WTC11 (cell line): ENCODE measurements at regions not wholly inside any gene's neighbourhood (a gene's known extent, or its start where the extent isn't known, plus 50 kb on each side); places are given as distances from the start of the nearest gene placed in this dataset.

ENCODE experiments used
- ATAC-seq: fragments of 200-7000 bp; cut with Tn5 transposase; 2 replicates; pipeline ENCODE4 v1.10.0; 2021; ENCODE audit warnings: mild to moderate bottlenecking, moderate library complexity
- CTCF ChIA-PET: fragments of 300-600 bp; sonication (Branson Sonifier 250); formaldehyde crosslinking; loops from one replicate; lab custom pipeline; 2021; ENCODE audit warnings: antibody characterized with exemption; lab: Charles Lee
- POLR2A ChIA-PET: fragments of 350-600 bp; sonication (Branson Sonifier 250); formaldehyde crosslinking; loops from one replicate; lab custom pipeline; 2021; ENCODE audit warnings: antibody characterized with exemption; lab: Charles Lee
- DNase-seq: peaks from one replicate; pipeline ENCODE4 v3.0.0; 2021; ENCODE audit warnings: low spot score
- H3K27ac Mint-ChIP-seq: 2 replicates; pipeline ENCODE4 v1.8.0; 2021; ENCODE audit warnings: mixed read lengths
- H3K27me3 Mint-ChIP-seq: 2 replicates; pipeline ENCODE4 v1.8.0; 2021; ENCODE audit warnings: low read depth, mild to moderate bottlenecking, moderate library complexity, mixed read lengths
- H3K36me3 Mint-ChIP-seq: 2 replicates; pipeline ENCODE4 v1.8.0; 2021; ENCODE audit warnings: mixed read lengths
- H3K4me1 Mint-ChIP-seq: 2 replicates; pipeline ENCODE4 v1.8.0; 2022; ENCODE audit warnings: mixed read lengths
- H3K4me3 Mint-ChIP-seq: 2 replicates; pipeline ENCODE4 v1.8.0; 2021; ENCODE audit warnings: mild to moderate bottlenecking, moderate library complexity, mixed read lengths
- H3K9me3 Mint-ChIP-seq: 2 replicates; pipeline ENCODE4 v1.8.0; 2021; ENCODE audit warnings: mixed read lengths
- ATF1 ChIP-seq: sonication (generic); formaldehyde crosslinking; IDR thresholded peaks from 2 replicates; pipeline ENCODE4 v1.8.1; 2023; ENCODE audit warnings: mild to moderate bottlenecking, moderate library complexity, missing genetic modification reagents
- CTCF ChIP-seq: fragments of 200-600 bp; IDR thresholded peaks from 2 replicates; pipeline ENCODE4 v1.8.0; 2022; ENCODE audit warnings: antibody characterized with exemption
- E2F1 ChIP-seq: sonication (generic); formaldehyde crosslinking; IDR thresholded peaks from 2 replicates; pipeline ENCODE4 v1.8.0; 2022; ENCODE audit warnings: mild to moderate bottlenecking, missing genetic modification reagents
- E2F5 ChIP-seq: sonication (generic); formaldehyde crosslinking; IDR thresholded peaks from 2 replicates; pipeline ENCODE4 v1.8.1; 2022; ENCODE audit warnings: mild to moderate bottlenecking, moderate library complexity, missing genetic modification reagents
- ETV6 ChIP-seq: sonication (generic); formaldehyde crosslinking; IDR thresholded peaks from 2 replicates; pipeline ENCODE4 v1.8.1; 2022; ENCODE audit warnings: mild to moderate bottlenecking, missing genetic modification reagents
- FOXK1 ChIP-seq: sonication (generic); formaldehyde crosslinking; IDR thresholded peaks from 2 replicates; pipeline ENCODE4 v1.8.0; 2022; ENCODE audit warnings: mild to moderate bottlenecking, moderate library complexity, missing genetic modification reagents
- JAZF1 ChIP-seq: fragments of 250-450 bp; sonication (Bioruptor Pico); IDR thresholded peaks from 2 replicates; pipeline ENCODE4 v1.9.0; 2021; ENCODE audit warnings: moderate library complexity, mild to moderate bottlenecking, inconsistent platforms
- MXD4 ChIP-seq: fragments of 250-450 bp; sonication (Bioruptor Pico); IDR thresholded peaks from 2 replicates; pipeline ENCODE4 v1.8.0; 2021; ENCODE audit warnings: mild to moderate bottlenecking, moderate library complexity, borderline replicate concordance
- NFE2L1 ChIP-seq: sonication (generic); formaldehyde crosslinking; IDR thresholded peaks from 2 replicates; pipeline ENCODE4 v1.8.1; 2023; ENCODE audit warnings: missing genetic modification reagents
- NFYB ChIP-seq: sonication (generic); formaldehyde crosslinking; conservative IDR thresholded peaks from 2 replicates; pipeline ENCODE4 v1.8.0; 2022; ENCODE audit warnings: low read depth, missing genetic modification reagents
- PRDM15 ChIP-seq: sonication (generic); formaldehyde crosslinking; IDR thresholded peaks from 2 replicates; pipeline ENCODE4 v1.8.0; 2022; ENCODE audit warnings: missing genetic modification reagents
- PRRX2 ChIP-seq: fragments of 250-450 bp; sonication (Bioruptor Pico); IDR thresholded peaks from 2 replicates; pipeline ENCODE4 v1.8.0; 2021; ENCODE audit warnings: mild to moderate bottlenecking
- RORB ChIP-seq: fragments of 250-450 bp; sonication (Bioruptor Pico); IDR thresholded peaks from 2 replicates; pipeline ENCODE4 v1.9.0; 2021; ENCODE audit warnings: mild to moderate bottlenecking
- SMAD3 ChIP-seq: sonication (generic); formaldehyde crosslinking; IDR thresholded peaks from 2 replicates; pipeline ENCODE4 v1.8.0; 2022; ENCODE audit warnings: missing genetic modification reagents, mild to moderate bottlenecking, borderline replicate concordance
- SMAD4 ChIP-seq: sonication (generic); formaldehyde crosslinking; IDR thresholded peaks from 2 replicates; pipeline ENCODE4 v1.8.0; 2022; ENCODE audit warnings: mild to moderate bottlenecking, missing genetic modification reagents
- TEAD1 ChIP-seq: sonication (generic); formaldehyde crosslinking; IDR thresholded peaks from 2 replicates; pipeline ENCODE4 v1.8.0; 2022; ENCODE audit warnings: mild to moderate bottlenecking, missing genetic modification reagents
- TP53 ChIP-seq: sonication (generic); formaldehyde crosslinking; IDR thresholded peaks from 2 replicates; pipeline ENCODE4 v1.8.1; 2023; ENCODE audit warnings: mild to moderate bottlenecking, missing genetic modification reagents
- ZNF317 ChIP-seq: sonication (generic); formaldehyde crosslinking; IDR thresholded peaks from 2 replicates; pipeline ENCODE4 v1.8.1; 2023; ENCODE audit warnings: low read depth, mild to moderate bottlenecking, moderate library complexity, missing genetic modification reagents, borderline replicate concordance
- TF ChIP-seq, protein P1 (sequence below): sonication (generic); formaldehyde crosslinking; IDR thresholded peaks from 2 replicates; pipeline ENCODE4 v1.8.1; 2022; ENCODE audit warnings: low read depth, missing genetic modification reagents, borderline replicate concordance
- TF ChIP-seq, protein P2 (sequence below): sonication (generic); formaldehyde crosslinking; IDR thresholded peaks from 2 replicates; pipeline ENCODE4 v1.8.1; 2022; ENCODE audit warnings: missing genetic modification reagents, borderline replicate concordance
- TF ChIP-seq, protein P3 (sequence below): sonication (generic); formaldehyde crosslinking; IDR thresholded peaks from 2 replicates; pipeline ENCODE4 v1.8.1; 2023; ENCODE audit warnings: mild to moderate bottlenecking, missing genetic modification reagents, borderline replicate concordance

GRCh38 chr5:152932621-152933020 is 527.5 kb upstream of the NMUR2 start (continued):
- TF ChIP-seq, protein P1, sequence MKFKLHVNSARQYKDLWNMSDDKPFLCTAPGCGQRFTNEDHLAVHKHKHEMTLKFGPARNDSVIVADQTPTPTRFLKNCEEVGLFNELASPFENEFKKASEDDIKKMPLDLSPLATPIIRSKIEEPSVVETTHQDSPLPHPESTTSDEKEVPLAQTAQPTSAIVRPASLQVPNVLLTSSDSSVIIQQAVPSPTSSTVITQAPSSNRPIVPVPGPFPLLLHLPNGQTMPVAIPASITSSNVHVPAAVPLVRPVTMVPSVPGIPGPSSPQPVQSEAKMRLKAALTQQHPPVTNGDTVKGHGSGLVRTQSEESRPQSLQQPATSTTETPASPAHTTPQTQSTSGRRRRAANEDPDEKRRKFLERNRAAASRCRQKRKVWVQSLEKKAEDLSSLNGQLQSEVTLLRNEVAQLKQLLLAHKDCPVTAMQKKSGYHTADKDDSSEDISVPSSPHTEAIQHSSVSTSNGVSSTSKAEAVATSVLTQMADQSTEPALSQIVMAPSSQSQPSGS, result no peak
- TF ChIP-seq SMAD3, result no peak
- no peak for TF ChIP-seq NFYB (CRISPR knock-in tag)
- TF ChIP-seq, protein P2, sequence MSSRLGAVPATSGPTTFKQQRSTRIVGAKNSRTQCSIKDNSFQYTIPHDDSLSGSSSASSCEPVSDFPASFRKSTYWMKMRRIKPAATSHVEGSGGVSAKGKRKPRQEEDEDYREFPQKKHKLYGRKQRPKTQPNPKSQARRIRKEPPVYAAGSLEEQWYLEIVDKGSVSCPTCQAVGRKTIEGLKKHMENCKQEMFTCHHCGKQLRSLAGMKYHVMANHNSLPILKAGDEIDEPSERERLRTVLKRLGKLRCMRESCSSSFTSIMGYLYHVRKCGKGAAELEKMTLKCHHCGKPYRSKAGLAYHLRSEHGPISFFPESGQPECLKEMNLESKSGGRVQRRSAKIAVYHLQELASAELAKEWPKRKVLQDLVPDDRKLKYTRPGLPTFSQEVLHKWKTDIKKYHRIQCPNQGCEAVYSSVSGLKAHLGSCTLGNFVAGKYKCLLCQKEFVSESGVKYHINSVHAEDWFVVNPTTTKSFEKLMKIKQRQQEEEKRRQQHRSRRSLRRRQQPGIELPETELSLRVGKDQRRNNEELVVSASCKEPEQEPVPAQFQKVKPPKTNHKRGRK (CRISPR knock-in tag), result no peak
- TF ChIP-seq MXD4 (CRISPR knock-in tag), result no peak
- TF ChIP-seq TP53 (CRISPR knock-in tag), result no peak
- TF ChIP-seq ZNF317 (CRISPR knock-in tag), result no peak
- no peak for TF ChIP-seq TEAD1 (CRISPR knock-in tag)

- CTCF ChIA-PET, result no interaction called here
- POLR2A ChIA-PET, result no interaction called here
- no peak for DNase-seq
- TF ChIP-seq E2F1 (CRISPR knock-in tag), result no peak
- TF ChIP-seq, protein P2 (CRISPR knock-in tag), result no peak
- TF ChIP-seq PRDM15 (CRISPR knock-in tag), result no peak
- TF ChIP-seq SMAD4 (CRISPR knock-in tag), result no peak
- no peak for TF ChIP-seq RORB (CRISPR knock-in tag)
- no peak for TF ChIP-seq TEAD1 (CRISPR knock-in tag)
- no peak for TF ChIP-seq FOXK1 (CRISPR knock-in tag)
- TF ChIP-seq E2F5, result no peak
- no peak for TF ChIP-seq PRRX2
- TF ChIP-seq, protein P3, sequence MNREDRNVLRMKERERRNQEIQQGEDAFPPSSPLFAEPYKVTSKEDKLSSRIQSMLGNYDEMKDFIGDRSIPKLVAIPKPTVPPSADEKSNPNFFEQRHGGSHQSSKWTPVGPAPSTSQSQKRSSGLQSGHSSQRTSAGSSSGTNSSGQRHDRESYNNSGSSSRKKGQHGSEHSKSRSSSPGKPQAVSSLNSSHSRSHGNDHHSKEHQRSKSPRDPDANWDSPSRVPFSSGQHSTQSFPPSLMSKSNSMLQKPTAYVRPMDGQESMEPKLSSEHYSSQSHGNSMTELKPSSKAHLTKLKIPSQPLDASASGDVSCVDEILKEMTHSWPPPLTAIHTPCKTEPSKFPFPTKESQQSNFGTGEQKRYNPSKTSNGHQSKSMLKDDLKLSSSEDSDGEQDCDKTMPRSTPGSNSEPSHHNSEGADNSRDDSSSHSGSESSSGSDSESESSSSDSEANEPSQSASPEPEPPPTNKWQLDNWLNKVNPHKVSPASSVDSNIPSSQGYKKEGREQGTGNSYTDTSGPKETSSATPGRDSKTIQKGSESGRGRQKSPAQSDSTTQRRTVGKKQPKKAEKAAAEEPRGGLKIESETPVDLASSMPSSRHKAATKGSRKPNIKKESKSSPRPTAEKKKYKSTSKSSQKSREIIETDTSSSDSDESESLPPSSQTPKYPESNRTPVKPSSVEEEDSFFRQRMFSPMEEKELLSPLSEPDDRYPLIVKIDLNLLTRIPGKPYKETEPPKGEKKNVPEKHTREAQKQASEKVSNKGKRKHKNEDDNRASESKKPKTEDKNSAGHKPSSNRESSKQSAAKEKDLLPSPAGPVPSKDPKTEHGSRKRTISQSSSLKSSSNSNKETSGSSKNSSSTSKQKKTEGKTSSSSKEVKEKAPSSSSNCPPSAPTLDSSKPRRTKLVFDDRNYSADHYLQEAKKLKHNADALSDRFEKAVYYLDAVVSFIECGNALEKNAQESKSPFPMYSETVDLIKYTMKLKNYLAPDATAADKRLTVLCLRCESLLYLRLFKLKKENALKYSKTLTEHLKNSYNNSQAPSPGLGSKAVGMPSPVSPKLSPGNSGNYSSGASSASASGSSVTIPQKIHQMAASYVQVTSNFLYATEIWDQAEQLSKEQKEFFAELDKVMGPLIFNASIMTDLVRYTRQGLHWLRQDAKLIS, result no peak
- TF ChIP-seq ATF1, result no peak
- no peak for TF ChIP-seq ETV6 (CRISPR knock-in tag)
- no peak for TF ChIP-seq CTCF
- no peak for TF ChIP-seq JAZF1 (CRISPR knock-in tag)
- no peak for TF ChIP-seq NFE2L1 (CRISPR knock-in tag)
These were observed 528.0 kb upstream of the NMUR2 start for GRCh38 chr5:152933056-152933455.

More at GRCh38 chr5:152933056-152933455, 528.0 kb upstream of the NMUR2 start:
- peaks cover 9% of the 10 kb centered on the region for H3K4me1 Mint-ChIP-seq
- peaks cover 11% of the 10 kb centered on the region for H3K9me3 Mint-ChIP-seq
- no peak overlapping the region for H3K27ac Mint-ChIP-seq
- no peaks in the 10 kb centered on the region for H3K27me3 Mint-ChIP-seq
- ATAC-seq, result no peak
- no peak overlapping the region for H3K4me3 Mint-ChIP-seq
- peaks cover 5% of the 10 kb centered on the region for H3K36me3 Mint-ChIP-seq
